Fibroblast of skin of left biceps (primary cell): ENCODE measurements at regions not wholly inside any gene's neighbourhood (a gene's known extent, or its start where the extent isn't known, plus 50 kb on each side); places are given as distances from the start of the nearest gene placed in this dataset.
"Not testable (repeated sequence)": the region's sequence is repeated elsewhere in the genome, so short reads cannot be mapped to it uniquely, and the experiment has no call there.

Experiments
- DNase-seq, 2 experiments: peaks; one replicate each; pipeline ENCODE4 v3.0.0-alpha.2; 2013; ENCODE audit warnings: low read depth in 2 of 2

DNA sequence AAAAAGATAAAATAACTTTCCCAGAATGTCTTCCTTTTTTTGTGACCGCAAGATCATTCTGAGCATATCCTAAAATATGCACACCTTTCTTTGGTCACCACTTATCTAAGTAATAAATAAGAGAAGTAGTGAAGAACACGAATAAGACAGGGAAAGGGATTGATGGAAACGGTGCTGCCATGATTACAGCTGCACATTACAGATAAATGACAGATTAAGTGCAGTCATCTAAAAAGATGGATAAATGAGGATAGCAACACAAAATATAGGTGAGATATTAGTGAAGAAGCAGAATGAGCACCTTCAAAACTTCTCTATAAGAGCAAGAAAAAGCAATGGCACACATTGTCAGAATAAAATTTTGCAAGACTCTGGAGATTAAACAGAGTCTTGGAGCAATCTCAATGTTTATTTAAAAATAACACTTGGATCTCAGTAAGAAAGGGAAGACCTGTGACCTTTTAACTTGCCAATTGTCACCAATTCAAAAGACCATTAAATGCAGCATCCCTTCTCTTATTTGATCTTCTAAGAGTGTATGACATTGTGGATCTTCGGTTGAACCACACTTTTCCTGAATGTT lies 567.1 kb downstream of the KCNJ2 start:
- DNase-seq, result no peak

DNA sequence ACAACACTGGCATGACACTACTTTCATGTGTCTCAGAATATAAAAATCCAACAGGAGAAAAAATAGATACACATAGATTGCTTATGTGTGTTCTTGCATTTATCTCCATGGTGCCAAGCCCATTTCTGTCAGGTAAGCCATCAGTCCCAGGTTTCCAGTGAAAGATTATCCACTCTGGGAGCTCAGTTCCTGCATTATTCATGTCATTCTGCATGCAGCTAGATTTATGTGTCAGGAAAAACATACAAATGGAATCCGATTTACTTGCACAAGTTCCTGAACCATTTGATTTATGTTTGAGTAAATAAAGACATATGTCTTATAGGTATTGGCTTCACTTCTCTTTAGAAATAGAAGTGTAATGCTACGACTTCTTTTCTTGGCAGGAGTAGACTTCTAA lies 569.7 kb downstream of the KCNJ2 start:
- DNase-seq, result no peak

DNA sequence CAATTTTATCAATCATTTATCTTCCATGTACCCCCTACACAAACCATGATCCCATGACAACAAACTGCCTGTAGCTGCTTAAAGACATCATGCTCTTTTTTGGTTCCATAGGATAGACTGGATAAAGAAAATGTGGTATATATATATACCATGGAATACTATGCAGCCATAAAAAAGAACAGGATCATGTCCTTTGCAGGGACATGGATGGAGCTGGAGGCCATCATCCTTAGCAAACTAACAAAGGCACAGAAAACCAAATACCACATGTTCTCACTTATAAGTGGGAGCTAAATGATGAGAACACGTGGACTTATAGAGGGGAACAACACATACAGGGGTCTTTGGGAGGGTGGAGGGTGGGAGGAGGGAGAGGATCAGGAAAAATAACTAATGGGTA lies 577.2 kb downstream of the KCNJ2 start:
- not testable (repeated sequence) for DNase-seq

DNA sequence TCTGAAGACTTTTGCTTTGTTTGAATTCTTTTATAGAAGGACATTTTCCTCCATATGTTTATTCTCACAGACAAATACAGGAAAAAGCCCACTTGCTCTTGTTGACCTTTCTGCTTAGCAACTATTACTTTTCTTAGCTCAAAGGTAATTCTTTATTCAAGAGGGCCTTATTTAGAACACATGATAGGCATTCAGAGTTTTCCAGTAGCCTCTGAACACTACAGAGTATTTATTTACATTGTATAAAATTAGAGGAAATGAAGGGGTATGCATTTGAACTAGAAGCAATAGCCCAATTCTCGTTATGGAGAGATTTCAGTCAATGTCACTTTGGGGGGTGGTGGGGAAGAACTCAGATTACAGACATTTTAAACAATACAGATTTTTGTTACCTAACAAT lies 581.7 kb downstream of the KCNJ2 start:
- no peak for DNase-seq

DNA sequence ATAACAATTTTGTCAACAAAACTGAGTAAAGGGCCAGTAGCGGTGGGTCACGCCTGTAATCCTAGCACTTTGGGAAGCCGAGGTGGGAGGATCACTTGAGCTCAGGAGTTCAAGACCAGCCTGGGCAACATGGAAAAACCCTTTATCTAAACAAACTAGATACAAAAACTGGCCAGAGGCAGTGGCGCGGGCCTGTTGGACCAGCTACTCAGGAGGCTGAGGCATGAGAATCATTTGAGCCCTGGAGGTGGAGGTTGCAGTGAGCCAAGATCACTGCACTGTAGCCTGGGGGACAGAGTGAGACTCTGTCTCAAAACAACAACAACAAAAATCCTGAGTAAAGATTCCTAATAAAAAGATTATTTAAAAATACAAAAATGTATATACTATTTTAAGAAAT lies 583.1 kb downstream of the KCNJ2 start:
- not testable (repeated sequence) for DNase-seq

DNA sequence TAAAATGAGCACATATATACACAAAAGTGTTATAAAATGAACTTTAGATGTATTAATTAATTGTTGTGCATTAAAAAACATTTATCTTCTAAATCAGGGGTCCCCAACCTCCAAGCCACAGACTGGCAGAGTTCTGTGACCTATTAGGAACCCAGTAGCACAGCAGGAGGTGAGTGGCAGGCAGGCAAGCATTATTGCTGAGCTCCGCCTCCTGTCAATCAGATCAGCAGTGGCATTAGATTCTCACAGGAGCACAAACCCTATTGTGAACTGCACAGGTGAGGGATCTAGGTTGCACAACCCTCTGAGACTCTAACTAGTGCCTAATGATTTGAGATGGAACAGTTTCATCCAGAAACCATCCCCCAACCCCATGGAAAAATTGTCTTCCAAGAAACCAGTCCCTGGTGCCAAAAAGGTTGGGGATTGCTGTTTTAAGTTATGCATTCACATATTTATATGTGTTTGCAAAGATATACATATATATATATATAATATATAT lies 583.7 kb downstream of the KCNJ2 start:
- DNase-seq, result no peak

DNA sequence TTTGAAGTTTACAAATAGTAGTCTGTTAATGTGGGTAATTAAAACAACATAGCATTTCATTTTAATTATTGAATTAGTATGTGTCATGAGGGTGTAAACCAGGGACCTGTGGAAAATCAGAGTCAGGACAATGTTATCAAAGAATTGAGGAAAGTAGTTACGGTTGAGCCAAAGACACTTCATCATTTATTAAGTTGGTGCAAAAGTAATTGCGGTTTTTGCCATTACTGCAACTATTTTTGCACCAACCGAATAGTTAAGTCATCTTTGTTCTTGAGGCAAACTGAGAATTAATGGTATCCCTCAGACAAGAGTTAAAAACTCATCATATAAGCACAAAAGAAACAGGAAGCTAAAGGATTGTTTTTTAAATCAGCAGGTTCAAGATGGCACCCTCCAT lies 593.7 kb downstream of the KCNJ2 start:
- no peak for DNase-seq

DNA sequence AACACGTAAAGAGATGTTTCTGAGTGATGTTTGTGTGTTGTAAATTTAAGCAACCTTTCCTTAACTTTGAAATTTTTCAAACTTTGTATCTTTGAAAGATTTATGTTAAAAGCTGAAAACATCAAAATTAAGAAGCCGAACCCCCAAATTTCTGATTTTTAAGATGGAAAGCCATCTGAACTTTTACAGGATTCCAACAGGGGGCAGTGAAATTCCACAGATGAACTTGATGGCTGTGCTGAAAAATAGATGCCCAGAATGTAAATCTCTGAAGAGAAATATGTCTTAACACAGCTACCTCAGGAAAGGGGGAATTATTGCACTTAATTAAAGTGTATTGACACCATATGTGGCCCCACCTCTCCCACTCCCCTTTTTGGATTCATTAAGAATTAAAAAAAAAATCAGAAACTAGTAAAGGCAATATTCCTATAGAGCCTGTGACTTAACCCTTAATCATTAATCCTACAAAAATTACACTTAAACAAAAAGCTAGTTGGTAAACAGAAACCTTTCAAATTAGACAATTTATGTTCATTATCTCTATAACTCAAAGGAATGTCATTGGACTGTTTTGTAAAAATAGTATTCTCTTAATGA lies 597.9 kb downstream of the KCNJ2 start:
- no peak for DNase-seq

DNA sequence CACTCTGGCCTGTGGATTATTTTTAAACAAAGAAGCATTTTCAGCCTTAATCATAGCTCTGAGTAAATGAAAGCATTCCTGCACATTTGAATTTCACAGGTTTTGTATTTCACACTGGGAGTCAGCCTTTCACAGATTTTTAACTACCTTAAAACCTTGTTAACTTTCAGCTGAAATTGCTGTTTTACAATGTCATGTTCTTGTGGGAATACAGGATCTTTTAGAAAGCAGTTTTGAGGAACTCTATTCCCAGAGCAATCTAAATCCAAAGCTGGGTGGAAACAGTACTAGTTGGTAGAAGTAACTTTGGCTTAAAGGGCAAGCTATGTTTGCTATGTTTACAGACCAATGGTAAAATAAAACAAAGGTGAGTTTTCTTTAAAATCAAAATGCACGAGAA lies 600.6 kb downstream of the KCNJ2 start:
- DNase-seq, result no peak

DNA sequence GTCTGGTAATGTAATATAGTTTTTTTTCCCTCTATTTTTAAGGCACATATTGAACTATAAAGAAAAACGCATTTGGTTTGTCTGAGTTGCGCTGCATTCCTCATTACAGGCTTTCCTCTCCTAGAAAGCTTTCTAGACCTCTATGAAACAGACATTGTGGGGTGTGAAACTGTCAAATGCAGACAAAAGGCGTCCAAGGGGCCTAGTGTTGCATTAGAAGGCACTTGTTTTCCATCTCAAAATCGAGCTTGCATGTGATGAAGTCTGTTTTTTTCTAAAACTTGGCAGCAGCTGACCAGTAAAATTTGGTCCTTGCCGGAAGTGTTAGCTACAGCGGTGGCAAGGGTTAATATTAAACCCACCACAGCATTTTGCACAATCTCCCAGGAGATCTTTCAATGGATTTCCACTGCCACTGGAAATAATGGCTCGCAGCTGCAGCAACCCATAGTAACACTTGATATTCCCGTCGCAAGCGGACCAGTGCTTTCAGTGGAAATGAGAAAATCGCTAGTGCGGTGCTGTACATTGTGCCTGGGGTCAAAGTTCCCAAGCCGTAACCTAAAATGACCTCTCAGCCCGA lies 602.6 kb downstream of the KCNJ2 start:
- DNase-seq, result no peak

DNA sequence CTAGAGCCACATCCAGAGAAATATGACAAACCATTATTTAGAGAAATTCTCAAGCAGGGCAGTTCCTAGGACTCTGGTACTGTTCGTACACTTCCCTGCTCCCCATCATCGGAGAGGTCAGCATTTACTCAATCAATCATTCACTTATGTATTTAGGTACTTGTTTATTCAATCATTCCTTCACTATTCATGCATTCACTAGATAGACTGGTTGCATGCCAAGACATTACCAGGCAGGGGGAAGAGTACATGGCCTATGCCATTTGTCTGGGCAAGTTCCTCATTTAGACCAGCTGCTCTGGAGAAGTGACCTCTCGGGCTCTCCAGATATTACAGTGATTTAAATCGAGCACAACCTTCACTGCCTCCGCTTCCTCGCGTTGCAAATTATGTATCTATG lies 603.4 kb downstream of the KCNJ2 start:
- DNase-seq, result no peak

DNA sequence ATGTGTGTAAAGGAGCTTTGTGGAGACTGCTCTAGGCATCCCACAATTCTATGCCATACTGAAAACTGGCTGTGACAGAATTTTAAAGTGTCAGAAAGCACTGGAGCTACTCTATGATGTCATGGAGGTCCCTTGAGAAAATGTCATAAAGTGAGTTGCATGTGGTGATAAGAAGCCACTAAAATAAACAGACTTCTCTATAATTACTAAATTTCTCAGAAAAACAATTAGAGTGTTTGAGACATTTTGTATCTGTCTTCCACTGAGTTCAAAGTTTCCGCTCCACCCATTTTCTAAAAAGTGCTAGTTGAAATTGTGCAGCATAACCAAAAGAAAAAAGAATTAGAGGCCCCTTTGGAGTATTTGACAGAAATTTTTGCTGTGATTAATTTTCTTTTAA lies 603.9 kb downstream of the KCNJ2 start:
- no peak for DNase-seq

DNA sequence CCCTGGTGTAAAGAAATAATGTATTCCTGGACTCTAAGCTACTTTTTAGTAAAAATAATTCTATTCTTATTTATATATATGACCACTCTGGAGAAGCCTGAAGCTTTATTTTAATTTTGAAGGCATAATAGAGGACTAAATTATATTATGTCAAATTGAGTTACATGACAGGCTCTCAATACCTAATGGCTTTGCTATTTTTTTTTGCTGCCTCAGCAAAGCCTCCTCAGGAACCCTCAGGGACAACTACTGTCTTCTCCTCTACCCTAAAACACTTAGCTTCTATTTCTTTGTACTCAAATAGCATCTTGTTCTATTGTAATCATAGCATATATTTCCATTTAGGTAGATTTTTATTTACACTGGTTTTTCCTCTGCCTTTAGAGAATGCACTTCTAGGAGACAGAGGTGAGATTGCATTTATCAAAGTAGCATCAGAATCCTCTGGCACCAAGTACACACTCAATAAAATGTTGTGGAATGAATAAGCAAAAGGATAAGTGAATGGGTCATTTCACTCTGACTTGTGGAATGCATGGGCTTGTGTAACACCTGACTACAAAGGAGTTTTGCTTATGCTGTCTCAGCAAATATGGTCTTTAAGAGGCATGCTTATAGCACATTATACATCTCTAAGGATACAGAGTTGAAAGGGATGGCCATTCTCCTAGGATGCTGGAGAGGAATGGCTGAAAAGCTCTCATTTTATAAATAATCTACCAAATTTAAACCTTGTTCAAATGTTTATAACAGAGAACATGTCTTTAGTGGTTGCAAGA lies 605.2 kb downstream of the KCNJ2 start:
- no peak for DNase-seq

DNA sequence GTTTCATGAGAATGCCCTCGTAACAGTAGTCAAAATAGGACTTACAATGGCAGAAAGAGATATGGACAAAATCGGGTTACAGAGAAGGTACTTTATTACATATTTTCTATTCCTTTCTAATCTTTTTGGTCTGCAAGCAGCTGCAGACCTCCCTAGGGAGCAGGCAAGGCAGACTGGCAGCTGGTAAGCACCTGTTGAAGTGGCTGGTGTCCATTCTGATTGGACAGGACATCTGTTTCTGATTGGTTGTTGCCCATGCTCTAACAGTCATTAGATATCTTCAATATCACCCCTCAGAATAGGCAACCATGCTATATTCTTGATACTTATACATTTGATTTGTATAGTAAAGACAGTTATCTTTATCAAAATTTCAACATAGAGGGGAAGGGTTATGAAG lies 606.3 kb downstream of the KCNJ2 start:
- no peak for DNase-seq

DNA sequence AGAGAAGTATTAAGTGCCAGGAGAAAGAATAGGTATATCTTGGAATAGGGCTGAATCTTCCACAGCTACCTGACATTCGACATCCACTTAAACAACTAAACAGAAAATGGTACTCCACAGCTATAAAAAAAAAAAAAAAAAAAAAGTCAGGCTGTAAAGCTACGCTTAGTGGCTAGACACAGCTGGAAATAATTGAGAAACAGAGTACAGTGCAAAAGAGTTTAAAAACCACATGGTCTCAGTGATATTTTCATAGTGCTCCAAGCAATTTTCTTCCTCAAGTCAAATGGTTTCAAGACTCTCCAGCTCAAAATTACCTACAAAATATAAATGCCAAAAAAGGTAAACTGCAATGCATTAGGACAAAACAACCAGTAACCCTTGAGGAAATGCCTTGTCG lies 607.1 kb downstream of the KCNJ2 start:
- DNase-seq, result no peak

DNA sequence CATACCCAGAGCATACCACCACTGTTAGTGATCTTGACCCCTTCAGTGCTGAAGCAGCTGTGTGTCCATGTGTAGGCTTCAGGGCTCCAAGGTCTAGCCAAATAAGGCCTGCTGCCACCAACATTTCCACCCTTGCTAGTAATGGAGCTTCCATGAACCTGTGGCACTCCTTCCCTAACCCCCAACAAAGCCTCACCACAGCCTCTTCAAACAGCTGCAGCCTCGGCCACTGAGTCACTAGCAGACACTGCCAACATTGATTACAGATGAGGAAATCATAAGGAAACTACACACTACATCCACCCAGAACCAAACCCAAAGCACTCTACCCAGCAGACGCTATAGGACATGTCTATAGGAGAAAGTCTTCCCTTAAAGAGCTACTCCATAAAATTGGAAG lies 610.7 kb downstream of the KCNJ2 start:
- DNase-seq, result no peak

DNA sequence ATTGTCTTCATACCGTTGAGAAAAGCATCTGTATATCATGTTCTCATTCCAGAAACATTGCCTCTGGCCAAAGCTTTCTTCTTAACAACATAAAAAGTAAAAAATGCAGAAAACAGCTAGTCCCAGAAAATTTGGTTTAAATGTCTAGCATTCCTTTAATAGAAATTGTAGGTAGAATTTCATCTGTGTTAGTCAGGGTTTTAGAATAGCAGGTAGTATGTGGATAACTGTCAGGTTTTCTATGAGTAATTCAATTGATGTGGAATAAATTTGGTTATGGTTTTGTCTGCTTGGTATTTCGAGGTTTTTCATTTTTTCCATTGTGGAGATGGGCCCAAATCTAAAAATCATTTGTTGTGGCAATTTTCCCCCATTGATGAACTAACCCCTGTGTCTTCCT lies 616.7 kb downstream of the KCNJ2 start:
- DNase-seq, result no peak

DNA sequence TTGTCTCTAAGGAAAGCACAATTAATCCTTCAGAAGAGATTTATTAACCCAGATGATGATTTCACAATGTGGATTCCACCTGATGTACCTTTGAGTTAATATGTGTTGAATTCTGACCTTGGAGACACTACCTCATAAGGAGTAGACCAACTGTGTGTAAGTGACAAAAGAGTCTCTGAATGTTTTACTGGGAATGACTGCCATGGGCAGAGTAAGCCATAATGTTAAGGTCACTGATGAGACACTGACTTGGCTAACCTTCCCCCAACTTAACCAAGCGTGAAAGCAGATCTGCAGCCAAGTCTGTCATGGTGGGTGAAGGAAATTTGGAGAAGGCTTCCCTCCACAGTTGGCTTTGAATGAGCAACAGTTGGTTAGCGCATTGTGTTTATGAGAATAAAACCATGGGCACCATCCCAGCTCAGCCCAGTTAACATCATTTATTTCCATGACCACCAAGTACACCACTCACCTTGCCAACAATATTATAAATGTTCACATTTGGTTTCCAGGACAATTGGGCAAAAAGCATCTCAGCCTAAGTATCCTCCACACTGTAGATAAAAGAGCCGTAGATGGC lies 618.5 kb downstream of the KCNJ2 start:
- no peak for DNase-seq

DNA sequence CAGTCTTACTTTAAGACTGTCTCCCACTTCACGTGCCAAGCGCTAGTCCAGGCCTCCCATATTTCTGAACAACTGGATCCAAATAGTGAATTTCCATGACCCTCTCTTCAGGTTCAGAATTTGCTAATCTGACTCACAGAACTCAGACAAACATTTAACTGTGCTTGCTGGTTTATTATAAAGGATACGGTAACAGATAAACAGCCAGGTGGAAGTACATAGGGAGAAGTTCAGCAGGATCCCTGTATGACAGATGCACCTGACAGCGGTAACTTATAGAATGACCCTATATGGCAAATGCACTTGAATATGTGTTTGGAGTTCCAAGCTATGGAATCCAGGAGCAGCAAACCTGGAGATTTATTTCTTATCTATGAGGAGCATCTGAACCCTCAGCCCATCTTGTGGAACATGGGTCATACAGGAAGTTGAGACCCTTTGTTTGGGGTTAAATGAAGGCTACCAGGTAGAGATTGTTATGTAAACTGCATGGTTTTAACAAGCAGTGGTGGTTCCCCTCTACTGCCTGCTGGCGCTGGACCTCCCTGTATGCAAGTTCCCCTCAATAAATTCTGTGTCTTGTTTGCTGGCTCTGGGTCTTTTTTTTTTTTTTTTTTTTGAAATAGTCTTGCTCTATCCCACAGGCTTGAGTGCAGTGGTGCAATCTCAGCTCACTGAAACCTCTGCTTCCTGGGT lies 622.6 kb downstream of the KCNJ2 start:
- no peak for DNase-seq

DNA sequence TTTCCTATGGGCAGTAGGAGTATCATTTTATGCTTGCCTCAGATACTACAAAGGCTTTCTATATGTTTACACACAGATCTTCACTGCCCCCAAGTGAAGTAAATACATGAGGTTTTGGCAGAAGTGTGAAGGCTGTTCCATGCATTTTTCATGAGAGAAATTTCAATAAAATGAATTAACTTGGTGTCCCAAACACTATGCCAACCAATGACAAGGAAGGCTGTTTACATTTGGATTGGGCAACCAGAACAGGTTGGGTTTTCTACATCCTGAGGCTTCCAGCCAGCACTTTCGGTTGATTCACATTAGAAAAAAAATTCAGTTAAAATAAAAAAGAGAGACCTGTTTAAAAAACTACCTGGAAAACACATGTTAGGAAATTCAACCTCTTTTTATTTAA lies 625.4 kb downstream of the KCNJ2 start:
- DNase-seq, result no peak

DNA sequence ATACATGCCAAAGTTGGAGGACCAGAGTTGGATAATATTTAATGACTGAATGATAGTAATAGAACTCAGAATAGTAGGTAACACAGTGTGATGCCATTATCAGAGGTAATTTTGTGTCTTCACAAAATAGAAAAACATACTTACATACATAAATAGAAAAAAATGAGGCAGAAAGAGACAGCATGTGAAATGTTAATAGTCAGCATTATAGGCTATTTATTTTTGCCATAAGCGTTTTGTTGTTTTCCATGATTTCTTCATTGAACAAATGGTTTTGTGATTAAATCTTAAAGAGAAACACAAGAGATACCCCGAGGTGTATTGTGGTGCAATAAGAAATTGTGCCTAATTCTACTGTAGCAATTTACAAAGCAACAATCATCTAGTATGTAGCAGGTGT lies 626.3 kb downstream of the KCNJ2 start:
- DNase-seq, result no peak

DNA sequence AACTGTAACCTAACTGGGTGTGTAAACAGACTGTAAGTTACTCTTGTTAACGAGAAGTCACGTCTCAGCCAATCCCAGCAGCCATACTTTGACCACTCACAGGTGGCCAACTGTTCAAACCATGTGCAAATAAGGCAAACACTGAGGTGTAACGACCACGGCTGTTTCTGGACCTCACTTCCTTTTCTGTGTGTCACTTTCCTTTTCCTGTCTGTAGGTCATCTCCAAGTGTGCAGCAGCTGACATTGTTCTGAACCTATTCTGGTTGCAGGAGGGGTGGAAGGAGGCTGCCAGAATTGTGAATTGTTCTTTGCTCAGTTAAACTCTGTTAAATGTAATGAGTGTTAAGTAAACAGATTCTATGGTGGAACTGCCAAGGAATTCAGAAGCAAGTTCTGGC lies 627.4 kb downstream of the KCNJ2 start:
- DNase-seq, result no peak
